NAMALWA (cell line): ENCODE measurements at regions not wholly inside any gene's neighbourhood (a gene's known extent, or its start where the extent isn't known, plus 50 kb on each side); places are given as distances from the start of the nearest gene placed in this dataset.
"Not testable (repeated sequence)": the region's sequence is repeated elsewhere in the genome, so short reads cannot be mapped to it uniquely, and the experiment has no call there.

Source experiments
- DNase-seq: peaks from one replicate; pipeline ENCODE4 v3.0.0-alpha.2; 2015; ENCODE audit warnings: low spot score

DNA sequence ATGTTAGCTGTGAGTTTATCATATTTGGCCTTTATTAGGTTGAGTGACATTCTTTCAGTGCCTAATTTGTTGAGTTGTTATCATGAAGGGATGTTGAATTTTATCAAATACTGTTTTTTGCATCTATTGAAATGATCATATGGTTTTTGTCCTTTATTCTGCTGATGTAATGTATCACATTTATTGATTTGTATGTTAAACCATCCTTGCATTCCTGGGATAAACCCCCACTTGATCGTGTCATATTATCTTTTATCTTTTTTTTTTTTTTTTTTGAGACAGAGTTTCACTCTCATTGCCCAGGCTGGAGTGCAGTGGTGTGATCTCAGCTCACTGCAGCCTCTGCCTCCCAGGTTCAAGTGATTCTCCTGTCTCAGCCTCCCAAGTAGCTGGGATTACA is 51.9 kb upstream of the MFGE8 start:
- not testable (repeated sequence) for DNase-seq

- DNase-seq: no peak
Observed at GRCh38 chr15:88970232-88970631, 57.1 kb upstream of the MFGE8 start.

GRCh38 chr15:88974392-88974791 is 61.2 kb upstream of the MFGE8 start:
- no peak for DNase-seq

GRCh38 chr15:88975891-88976290 is 62.7 kb upstream of the MFGE8 start:
- no peak for DNase-seq

GRCh38 chr15:88976656-88977055 is 63.5 kb upstream of the MFGE8 start:
- DNase-seq: no peak

DNA sequence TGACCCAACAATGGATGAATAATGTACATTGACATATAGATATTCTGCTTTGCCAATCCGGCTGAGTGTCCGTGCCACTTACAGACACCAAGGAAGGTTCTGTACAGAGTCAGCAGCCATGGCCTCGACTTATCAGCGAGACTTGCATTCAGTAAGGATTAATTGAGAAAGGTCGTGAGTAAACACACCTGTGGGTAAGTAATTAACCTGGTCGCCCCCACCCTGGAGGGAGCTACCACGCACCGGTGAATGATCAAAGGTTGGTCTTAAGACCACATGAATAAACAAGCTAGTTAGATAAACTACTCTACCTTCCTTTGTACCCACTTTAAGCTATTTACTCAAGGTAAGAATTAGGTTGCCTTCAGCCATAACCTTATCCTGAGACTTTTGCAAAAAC is 66.5 kb upstream of the MFGE8 start:
- no peak for DNase-seq

DNA sequence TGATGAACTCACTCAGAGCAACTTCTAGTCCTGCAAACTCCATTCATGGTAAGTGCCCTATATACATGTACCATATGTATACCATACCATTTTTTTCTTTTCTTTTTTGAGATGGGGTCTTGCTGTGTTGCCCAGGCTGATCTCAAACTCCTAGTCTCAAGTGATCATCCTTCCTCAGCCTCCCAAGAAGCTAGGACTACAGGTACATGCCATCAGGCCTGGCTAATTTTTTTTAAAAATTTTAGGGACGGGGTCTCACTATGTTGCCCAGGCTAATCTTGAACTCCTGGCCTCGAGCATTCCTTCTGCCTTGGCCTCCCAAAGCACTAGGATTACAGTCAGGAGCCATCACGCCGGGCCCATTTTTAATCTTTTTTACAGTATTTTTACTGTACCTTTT is 67.3 kb upstream of the MFGE8 start:
- DNase-seq: no peak

- no peak for DNase-seq
Observed at GRCh38 chr15:88981244-88982215, 68.4 kb upstream of the MFGE8 start.

GRCh38 chr15:88982304-88982945 is 69.2 kb upstream of the MFGE8 start:
- peak; percentile 23 for DNase-seq

GRCh38 chr15:88982946-88983342 is 69.8 kb upstream of the MFGE8 start:
- no peak for DNase-seq

- no peak for DNase-seq
Observed at GRCh38 chr15:88983861-88984429, 70.8 kb upstream of the MFGE8 start.

GRCh38 chr15:88985547-88986393 is 72.6 kb upstream of the MFGE8 start:
- DNase-seq: no peak

DNA sequence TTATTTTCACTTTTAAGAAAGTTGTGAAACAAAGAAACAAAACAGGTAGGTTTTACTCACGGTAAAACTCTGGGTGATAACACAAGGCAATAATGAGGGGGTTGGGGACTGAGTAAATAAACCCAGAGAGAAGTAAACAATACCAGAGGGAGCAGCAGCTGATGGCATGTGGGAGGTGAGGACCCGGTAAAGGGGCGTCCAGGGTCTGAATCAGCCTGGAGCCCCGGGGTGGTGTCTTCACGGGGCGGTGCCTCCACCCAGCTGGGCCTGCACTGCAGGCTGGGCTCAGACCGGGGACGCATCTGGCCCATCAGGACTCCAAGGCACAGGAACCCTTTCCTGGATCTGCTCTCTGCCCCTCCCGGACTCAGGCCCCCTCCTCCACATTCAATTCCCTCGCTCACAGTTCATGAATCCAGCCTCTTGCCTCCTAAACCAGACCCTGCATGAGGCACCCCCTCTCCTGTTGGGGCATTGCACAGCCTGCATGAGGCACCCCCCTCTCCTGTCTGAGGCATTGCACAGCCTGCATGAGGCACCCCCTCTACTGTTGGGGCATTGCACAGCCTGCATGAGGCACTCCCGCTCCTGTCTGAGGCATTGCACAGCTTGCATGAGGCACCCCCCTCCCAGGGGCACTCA is 73.9 kb upstream of the MFGE8 start:
- no peak for DNase-seq

GRCh38 chr15:88987591-88987933 is 74.4 kb upstream of the MFGE8 start:
- no peak for DNase-seq

DNA sequence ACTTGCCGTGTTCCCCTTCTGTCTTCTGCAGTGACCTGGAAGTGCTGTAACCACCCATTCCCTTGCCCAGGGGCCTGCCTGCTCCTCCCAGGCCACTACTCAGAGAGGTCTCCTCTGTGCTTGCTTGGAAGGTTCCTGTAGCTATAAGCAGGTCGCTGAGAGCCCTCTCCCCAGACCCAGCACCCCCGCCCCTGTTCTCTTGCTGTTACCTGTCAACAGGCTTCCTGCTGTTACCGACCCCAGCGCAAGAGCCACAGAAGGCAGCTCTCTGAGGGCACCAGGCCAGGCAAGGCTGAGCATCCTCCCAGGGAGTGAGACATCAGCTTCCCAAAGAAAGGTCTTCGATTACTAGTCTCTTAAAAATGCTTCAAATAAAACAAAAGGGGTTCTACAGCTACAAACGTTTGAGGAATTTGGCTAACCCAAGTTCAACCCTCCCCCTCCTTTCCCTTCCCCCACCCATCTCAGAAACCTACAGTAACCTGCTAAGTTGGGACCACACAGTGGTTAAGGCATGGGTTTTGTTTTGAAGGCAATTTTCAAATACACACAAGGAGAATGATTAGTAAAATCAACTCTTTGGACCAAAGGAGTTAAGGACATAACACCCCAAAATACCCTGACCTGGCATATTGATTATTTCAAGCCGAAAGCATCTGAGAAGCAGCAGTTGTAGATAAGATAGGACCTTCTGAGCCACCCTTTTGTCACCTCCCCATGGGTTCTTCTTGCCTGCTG is 74.9 kb upstream of the MFGE8 start:
- no peak for DNase-seq

- DNase-seq: no peak
Observed at GRCh38 chr15:88989578-88989977, 76.4 kb upstream of the MFGE8 start.

DNA sequence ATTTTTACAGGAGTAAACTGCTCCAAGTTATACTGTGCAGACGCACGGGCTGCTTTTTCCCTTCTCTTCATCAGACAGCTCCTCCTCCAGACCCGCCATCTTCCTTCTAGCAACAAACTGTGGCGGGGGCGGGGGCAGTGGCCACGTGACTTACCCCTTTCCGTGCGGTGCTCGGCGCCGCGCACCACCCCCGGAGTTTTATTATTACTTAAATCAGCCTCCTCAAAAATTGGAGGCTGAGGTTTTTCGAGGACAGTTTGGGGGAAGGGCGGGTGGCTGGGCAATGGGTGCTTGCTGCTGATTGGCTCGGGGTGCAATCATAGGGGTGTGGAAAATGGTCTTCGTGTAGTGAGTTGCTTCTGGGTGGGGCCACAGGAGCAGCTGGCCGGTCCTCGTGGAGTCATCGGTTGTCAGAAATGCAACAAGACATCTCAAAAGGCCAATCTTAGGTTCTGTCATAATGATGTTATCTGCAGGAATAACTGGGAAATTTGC is 77.1 kb upstream of the MFGE8 start:
- DNase-seq: no peak

DNA sequence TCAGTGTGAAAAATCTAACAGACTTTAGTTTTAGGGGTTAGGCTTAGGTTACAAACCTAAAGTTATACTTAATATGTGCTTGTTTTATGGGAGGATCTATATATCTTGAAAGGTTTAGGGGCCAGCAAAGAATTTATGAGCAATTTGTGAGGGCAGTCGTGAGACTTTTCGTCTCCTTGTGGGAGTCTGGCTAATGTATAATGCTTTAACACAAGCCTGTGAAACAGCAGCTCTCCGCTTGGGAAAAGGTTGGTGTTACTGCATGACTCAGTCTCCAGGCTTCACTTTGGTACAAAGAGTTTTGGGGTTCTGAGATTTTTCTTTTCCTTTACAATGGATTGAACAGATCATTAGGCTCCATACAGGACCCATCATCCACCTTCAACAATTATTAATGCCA is 79.0 kb upstream of the MFGE8 start:
- no peak for DNase-seq

DNA sequence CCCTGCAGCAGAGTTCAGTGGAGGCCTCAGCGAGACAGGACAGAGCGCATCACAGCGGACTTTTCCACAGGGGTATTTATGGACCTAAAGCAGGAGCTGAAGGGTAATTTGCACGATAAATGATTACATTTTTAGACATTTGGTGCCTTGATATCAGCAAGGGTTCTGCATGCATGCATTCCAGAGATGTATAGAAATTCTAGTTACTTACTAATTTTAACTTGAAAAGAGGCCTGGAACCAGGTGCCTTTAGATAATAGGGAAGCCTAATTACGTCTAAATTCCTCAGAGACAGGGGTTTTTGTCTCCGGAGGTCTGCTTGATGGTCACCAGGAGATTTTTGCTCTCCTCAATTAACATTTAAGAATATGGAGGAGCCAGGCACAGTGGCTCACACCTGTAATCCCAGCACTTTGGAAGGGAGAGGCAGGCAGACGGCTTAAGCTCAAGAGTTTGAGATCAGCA is 79.8 kb upstream of the MFGE8 start:
- no peak for DNase-seq

GRCh38 chr15:88993662-88994061 is 80.5 kb upstream of the MFGE8 start:
- no peak for DNase-seq

- no peak for DNase-seq
Observed at GRCh38 chr15:88994286-88994685, 81.1 kb upstream of the MFGE8 start.
